CD8-positive, alpha-beta memory T cell (primary cell): ENCODE measurements at regions not wholly inside any gene's neighbourhood (a gene's known extent, or its start where the extent isn't known, plus 50 kb on each side); places are given as distances from the start of the nearest gene placed in this dataset.

Experiments used
- CTCF ChIA-PET: fragments of 350-600 bp; sonication (Branson Sonifier 250); formaldehyde crosslinking; loops from one replicate; lab custom pipeline; 2021; ENCODE audit warnings: antibody characterized with exemption; lab: Charles Lee
- POLR2A ChIA-PET: fragments of 350-600 bp; sonication (Branson Sonifier 250); formaldehyde crosslinking; loops from one replicate; lab custom pipeline; 2021; ENCODE audit warnings: antibody characterized with exemption; lab: Charles Lee
- DNase-seq, 5 donors: peaks; one replicate each; pipeline versions ENCODE4 v3.0.0 to v3.0.0-alpha.2; 2020 to 2022; ENCODE audit warnings: mixed read lengths in 1 of 5
- H3K27ac ChIP-seq: one replicate; pipeline ENCODE4 v1.7.0; 2013; ENCODE audit warnings: low read depth, mild to moderate bottlenecking, low read length, moderate library complexity
- H3K27me3 ChIP-seq: 2 replicates; pipeline ENCODE4 v1.7.0; 2013; ENCODE audit warnings: low read length, mild to moderate bottlenecking; ENCODE audit not compliant: insufficient read depth, poor library complexity, severe bottlenecking
- H3K36me3 ChIP-seq: 2 replicates; pipeline ENCODE4 v1.7.0; 2013; ENCODE audit warnings: mild to moderate bottlenecking, low read length, moderate library complexity; ENCODE audit not compliant: insufficient read depth
- H3K4me1 ChIP-seq: 2 replicates; pipeline ENCODE4 v1.7.0; 2013; ENCODE audit warnings: mild to moderate bottlenecking, low read length, moderate library complexity; ENCODE audit not compliant: insufficient read depth
- H3K4me3 ChIP-seq: 2 replicates; pipeline ENCODE4 v1.7.0; 2013; ENCODE audit warnings: mild to moderate bottlenecking, low read length
- H3K9me3 ChIP-seq: 2 replicates; pipeline ENCODE4 v1.7.0; 2013; ENCODE audit warnings: mild to moderate bottlenecking, low read length
- H3K27ac Mint-ChIP-seq, 8 donors: one replicate each; pipeline ENCODE4 v1.8.0; 2020 to 2021; ENCODE audit warnings: mixed read lengths in 8 of 8, mild to moderate bottlenecking in 6 of 8, inconsistent platforms in 3 of 8, moderate library complexity in 3 of 8
- H3K27me3 Mint-ChIP-seq, 2 donors: one replicate each; pipeline ENCODE4 v1.8.0; 2020 to 2021; ENCODE audit warnings: mixed read lengths in 2 of 2, mild to moderate bottlenecking in 1 of 2, moderate library complexity in 1 of 2
- H3K36me3 Mint-ChIP-seq, 3 donors: one replicate each; pipeline ENCODE4 v1.8.0; 2020 to 2021; ENCODE audit warnings: mixed read lengths in 3 of 3, inconsistent platforms in 1 of 3, mild to moderate bottlenecking in 1 of 3
- H3K4me1 Mint-ChIP-seq, 3 donors: one replicate each; pipeline ENCODE4 v1.8.0; 2020 to 2021; ENCODE audit warnings: mixed read lengths in 3 of 3, inconsistent platforms in 1 of 3, mild to moderate bottlenecking in 1 of 3
- H3K4me3 Mint-ChIP-seq, 7 donors: one replicate each; pipeline ENCODE4 v1.8.0; 2020 to 2021; ENCODE audit warnings: mixed read lengths in 7 of 7, mild to moderate bottlenecking in 6 of 7, moderate library complexity in 4 of 7, inconsistent platforms in 2 of 7
- H3K9me3 Mint-ChIP-seq, 5 donors: one replicate each; pipeline ENCODE4 v1.8.0; 2020 to 2022; ENCODE audit warnings: mixed read lengths in 5 of 5, mild to moderate bottlenecking in 3 of 5, moderate library complexity in 2 of 5, inconsistent platforms in 1 of 5

GRCh38 chr5:40405996-40406740 lies 273.5 kb upstream of the PTGER4 start:
- Mint-ChIP-seq H3K4me3 (peak overlapping the region; percentile 24 to 71 (median 59)), H3K9me3 (peaks cover 0 to 1% (median 0%) of the 10 kb centered on the region in 5 donors), H3K4me1 (peaks cover 80 to 95% (median 94%) of the 10 kb centered on the region in 3 donors), H3K36me3 (peaks cover 0 to 2% (median 0%) of the 10 kb centered on the region in 3 donors), H3K27ac (peak overlapping the region; percentile 87 to 99 (median 98)), H3K27me3 (no peaks in the 10 kb centered on the region)
- peak overlapping the region; percentile 29 for H3K27ac ChIP-seq
- peak overlapping the region; percentile 18 for H3K4me3 ChIP-seq
- H3K27me3 ChIP-seq, result no peaks in the 10 kb centered on the region
- POLR2A ChIA-PET, result interaction anchor here (0.6 to 1.4 kb wide), 2 partner anchors 16 to 271 kb away, joined by 3 to 4 read pairs; no protein-coding TSS in a partner anchor
- no peaks in the 10 kb centered on the region for H3K9me3 ChIP-seq
- CTCF ChIA-PET, result interaction anchor here (1.1 to 1.6 kb wide), 3 partner anchors 20 to 25 kb away, joined by 3 to 5 read pairs (median 3); no protein-coding TSS in a partner anchor
- H3K4me1 ChIP-seq, result peaks cover 71% of the 10 kb centered on the region
- DNase-seq, result peak in 2 of 5 donors; percentile 45 to 52
- H3K36me3 ChIP-seq, result no peaks in the 10 kb centered on the region

GRCh38 chr5:40405230-40405629 lies 274.5 kb upstream of the PTGER4 start:
- H3K27ac ChIP-seq, result peak overlapping the region; percentile 29
- Mint-ChIP-seq H3K36me3 (peaks cover 0 to 2% (median 0%) of the 10 kb centered on the region in 3 donors), H3K27me3 (no peaks in the 10 kb centered on the region), H3K9me3 (peaks cover 0 to 1% (median 0%) of the 10 kb centered on the region in 5 donors), H3K27ac (peak overlapping the region in 7 of 8 donors; percentile 87 to 99 (median 98)), H3K4me1 (peaks cover 72 to 89% (median 87%) of the 10 kb centered on the region in 3 donors), H3K4me3 (peak overlapping the region in 4 of 7 donors; percentile 5 to 71 (median 20))
- H3K4me3 ChIP-seq, result peak overlapping the region; percentile 18
- DNase-seq, result no peak
- H3K9me3 ChIP-seq, result no peaks in the 10 kb centered on the region
- CTCF ChIA-PET, result interaction anchor here (1.1 to 1.5 kb wide), 2 partner anchors 26 to 28 kb away, joined by 3 read pairs; no protein-coding TSS in a partner anchor
- H3K36me3 ChIP-seq, result no peaks in the 10 kb centered on the region
- H3K27me3 ChIP-seq, result no peaks in the 10 kb centered on the region
- H3K4me1 ChIP-seq, result peaks cover 63% of the 10 kb centered on the region
- POLR2A ChIA-PET, result no interaction called here

GRCh38 chr5:40404613-40405012 lies 275.1 kb upstream of the PTGER4 start:
- Histone ChIP-seq H3K4me3 (no peak overlapping the region), H3K9me3 (no peaks in the 10 kb centered on the region), H3K4me1 (peaks cover 58% of the 10 kb centered on the region), H3K27me3 (no peaks in the 10 kb centered on the region), H3K27ac (no peak overlapping the region), H3K36me3 (no peaks in the 10 kb centered on the region)
- Mint-ChIP-seq H3K36me3 (peaks cover 0 to 2% (median 0%) of the 10 kb centered on the region in 3 donors), H3K9me3 (peaks cover 0 to 1% (median 0%) of the 10 kb centered on the region in 5 donors), H3K4me3 (peak overlapping the region; percentile 3 to 75 (median 32)), H3K27ac (peak overlapping the region; percentile 39 to 99 (median 98)), H3K27me3 (no peaks in the 10 kb centered on the region), H3K4me1 (peaks cover 68 to 84% (median 82%) of the 10 kb centered on the region in 3 donors)
- POLR2A ChIA-PET, result no interaction called here
- CTCF ChIA-PET, result interaction anchor here (1.5 kb wide), 1 partner anchor 29 kb away, joined by 3 read pairs; no protein-coding TSS in a partner anchor
- DNase-seq, result peak in 2 of 5 donors; percentile 45 to 69

- Mint-ChIP-seq H3K9me3 (peaks cover 0 to 3% (median 0%) of the 10 kb centered on the region in 5 donors), H3K4me1 (peaks cover 53 to 68% (median 59%) of the 10 kb centered on the region in 3 donors), H3K27me3 (no peaks in the 10 kb centered on the region), H3K27ac (peak overlapping the region; percentile 37 to 94 (median 72)), H3K4me3 (peak overlapping the region in 1 of 7 donors; percentile 13), H3K36me3 (peaks cover 0 to 6% (median under 1%) of the 10 kb centered on the region in 3 donors)
- H3K4me3 ChIP-seq, result no peak overlapping the region
- H3K27ac ChIP-seq, result no peak overlapping the region
- H3K9me3 ChIP-seq, result no peaks in the 10 kb centered on the region
- no peaks in the 10 kb centered on the region for H3K36me3 ChIP-seq
- no peaks in the 10 kb centered on the region for H3K27me3 ChIP-seq
- ChIA-PET POLR2A (interaction anchor here (0.6 to 1.1 kb wide), 2 partner anchors 8 to 17 kb away, joined by 3 to 5 read pairs; no protein-coding TSS in a partner anchor), CTCF (interaction anchor here (1.1 to 1.6 kb wide), 2 partner anchors 8 to 9 kb away, joined by 3 to 4 read pairs; no protein-coding TSS in a partner anchor)
- H3K4me1 ChIP-seq, result peaks cover 34% of the 10 kb centered on the region
- DNase-seq, result peak in 1 of 5 donors; percentile 56
Observed at GRCh38 chr5:40402007-40402364, 277.7 kb upstream of the PTGER4 start.

- H3K27ac ChIP-seq, result no peak overlapping the region
- Mint-ChIP-seq H3K27me3 (no peaks in the 10 kb centered on the region), H3K4me3 (peak overlapping the region in 1 of 7 donors; percentile 13), H3K27ac (peak overlapping the region in 7 of 8 donors; percentile 37 to 94 (median 65)), H3K36me3 (peaks cover 0 to 6% (median 0%) of the 10 kb centered on the region in 3 donors), H3K4me1 (peaks cover 47 to 66% (median 54%) of the 10 kb centered on the region in 3 donors), H3K9me3 (peaks cover 0 to 3% (median 0%) of the 10 kb centered on the region in 5 donors)
- ChIA-PET CTCF (interaction anchor here (1.0 to 1.6 kb wide), 4 partner anchors 8 to 35 kb away, joined by 3 to 4 read pairs (median 3); no protein-coding TSS in a partner anchor), POLR2A (interaction anchor here (0.5 to 1.1 kb wide), 4 partner anchors 9 to 279 kb away, joined by 3 to 5 read pairs (median 3); partner anchors contain the start of gene PTGER4)
- DNase-seq, result no peak
- peaks cover 28% of the 10 kb centered on the region for H3K4me1 ChIP-seq
- H3K9me3 ChIP-seq, result no peaks in the 10 kb centered on the region
- H3K4me3 ChIP-seq, result no peak overlapping the region
- no peaks in the 10 kb centered on the region for H3K36me3 ChIP-seq
- H3K27me3 ChIP-seq, result no peaks in the 10 kb centered on the region
Observed at GRCh38 chr5:40401284-40402006, 278.3 kb upstream of the PTGER4 start.

GRCh38 chr5:40400245-40400644 lies 279.5 kb upstream of the PTGER4 start:
- peaks cover 16% of the 10 kb centered on the region for H3K4me1 ChIP-seq
- Mint-ChIP-seq H3K27me3 (no peaks in the 10 kb centered on the region), H3K4me1 (peaks cover 35 to 58% (median 42%) of the 10 kb centered on the region in 3 donors), H3K9me3 (peaks cover 0 to 3% (median 0%) of the 10 kb centered on the region in 5 donors), H3K27ac (no peak overlapping the region), H3K4me3 (no peak overlapping the region), H3K36me3 (peaks cover 0 to 6% (median 0%) of the 10 kb centered on the region in 3 donors)
- H3K4me3 ChIP-seq, result no peak overlapping the region
- H3K36me3 ChIP-seq, result no peaks in the 10 kb centered on the region
- ChIA-PET POLR2A (no interaction called here), CTCF (no interaction called here)
- no peaks in the 10 kb centered on the region for H3K9me3 ChIP-seq
- H3K27ac ChIP-seq, result no peak overlapping the region
- DNase-seq, result no peak
- no peaks in the 10 kb centered on the region for H3K27me3 ChIP-seq

- Mint-ChIP-seq H3K4me3 (no peak overlapping the region), H3K4me1 (peaks cover 26 to 49% (median 33%) of the 10 kb centered on the region in 3 donors), H3K27ac (no peak overlapping the region), H3K27me3 (no peaks in the 10 kb centered on the region), H3K36me3 (peaks cover 0 to 6% (median 0%) of the 10 kb centered on the region in 3 donors), H3K9me3 (peaks cover 0 to 3% (median 0%) of the 10 kb centered on the region in 5 donors)
- Histone ChIP-seq H3K27ac (no peak overlapping the region), H3K9me3 (no peaks in the 10 kb centered on the region), H3K27me3 (no peaks in the 10 kb centered on the region), H3K4me3 (no peak overlapping the region), H3K36me3 (no peaks in the 10 kb centered on the region), H3K4me1 (peaks cover 7% of the 10 kb centered on the region)
- POLR2A ChIA-PET, result no interaction called here
- no peak for DNase-seq
- CTCF ChIA-PET, result no interaction called here
Observed at GRCh38 chr5:40399349-40399748, 280.4 kb upstream of the PTGER4 start.
